Thoracic aorta (tissue), 2 donors: ENCODE measurements at regions not wholly inside any gene's neighbourhood (a gene's known extent, or its start where the extent isn't known, plus 50 kb on each side); places are given as distances from the start of the nearest gene placed in this dataset.
A peak's percentile ranks its signal among the peaks of the same experiment; 100 is the strongest.

ENCODE experiments used
- ATAC-seq: fragments of 150-250 bp; one replicate; pipeline ENCODE4 v1.8.0; 2017; ENCODE audit warnings: low read depth; ENCODE audit not compliant: insufficient number of reproducible peaks, low FRiP score
- DNase-seq: peaks from one replicate; pipeline ENCODE4 v3.0.0-alpha.2; 2020; ENCODE audit warnings: low spot score
- H3K27ac ChIP-seq, 2 donors: fragments of 200-600 bp; sonication (generic); 1 replicate in 1 of 2; 2 replicates in 1 of 2; pipeline ENCODE4 v1.5.1; 2016; ENCODE audit warnings: mild to moderate bottlenecking in 2 of 2, moderate library complexity in 2 of 2
- H3K27me3 ChIP-seq: fragments of 200-600 bp; sonication (generic); replicated peaks from 2 replicates; pipeline ENCODE4 v1.6.0; 2016; ENCODE audit warnings: mild to moderate bottlenecking; ENCODE audit not compliant: insufficient read depth
- H3K36me3 ChIP-seq: fragments of 200-600 bp; sonication (generic); one replicate; pipeline ENCODE4 v1.5.1; 2016
- H3K4me1 ChIP-seq, 2 donors: fragments of 200-600 bp; sonication (generic); 1 replicate in 1 of 2; 2 replicates in 1 of 2; pipeline versions ENCODE4 v1.5.1 to v1.6.0; 2016; ENCODE audit warnings: low read depth in 2 of 2, mild to moderate bottlenecking in 1 of 2; ENCODE audit not compliant: control insufficient read depth in 1 of 2
- H3K4me3 ChIP-seq: fragments of 200-600 bp; sonication (generic); 2 replicates; pipeline ENCODE4 v1.5.1; 2016; ENCODE audit warnings: mild to moderate bottlenecking
- H3K9me3 ChIP-seq: fragments of 200-600 bp; sonication (generic); 2 replicates; pipeline ENCODE4 v1.5.1; 2016
- TF ChIP-seq, protein P1 (sequence below): fragments of 200-600 bp; sonication (generic); IDR thresholded peaks from one replicate; pipeline ENCODE4 v1.5.1; 2019; ENCODE audit warnings: antibody characterized with exemption

DNA sequence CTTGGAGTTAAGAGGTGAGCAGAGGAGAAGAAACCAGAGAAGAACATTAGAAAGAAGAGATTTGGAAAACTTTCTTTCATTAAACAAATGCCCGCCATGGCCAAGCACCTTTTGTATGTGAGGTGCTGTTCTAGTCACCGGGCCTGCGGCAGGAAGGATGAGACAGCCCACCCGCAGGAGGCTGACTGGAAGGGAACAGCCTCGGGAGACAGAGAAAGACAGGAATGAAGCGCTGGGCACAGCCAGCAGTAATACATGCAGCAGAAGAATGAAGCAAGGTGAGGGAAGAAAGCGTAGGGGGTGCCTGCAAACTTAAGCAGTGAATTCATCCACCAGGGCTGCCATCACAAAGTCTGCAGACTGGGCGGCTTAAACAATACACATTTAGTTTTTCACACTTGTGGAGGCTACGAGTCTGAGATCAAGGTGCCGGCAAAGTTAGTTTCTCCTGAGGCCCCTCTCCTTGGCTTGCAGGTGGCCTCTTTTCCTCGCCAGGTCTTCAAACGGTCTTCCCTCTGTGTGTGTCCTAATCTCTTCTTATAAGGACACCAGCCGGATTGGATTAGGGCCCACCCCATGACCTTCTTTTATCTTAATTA, 188.1 kb downstream of the PSMG1 start:
- ATAC-seq = no peak
- Histone ChIP-seq H3K36me3 (no peaks in the 10 kb centered on the region), H3K27me3 (no peaks in the 10 kb centered on the region), H3K4me1 (peaks cover 22 to 55% of the 10 kb centered on the region in 2 donors), H3K4me3 (no peak overlapping the region), H3K27ac (peak overlapping the region in 1 of 2 donors; percentile 85), H3K9me3 (no peaks in the 10 kb centered on the region)
- no peak for DNase-seq
- TF ChIP-seq, protein P1, sequence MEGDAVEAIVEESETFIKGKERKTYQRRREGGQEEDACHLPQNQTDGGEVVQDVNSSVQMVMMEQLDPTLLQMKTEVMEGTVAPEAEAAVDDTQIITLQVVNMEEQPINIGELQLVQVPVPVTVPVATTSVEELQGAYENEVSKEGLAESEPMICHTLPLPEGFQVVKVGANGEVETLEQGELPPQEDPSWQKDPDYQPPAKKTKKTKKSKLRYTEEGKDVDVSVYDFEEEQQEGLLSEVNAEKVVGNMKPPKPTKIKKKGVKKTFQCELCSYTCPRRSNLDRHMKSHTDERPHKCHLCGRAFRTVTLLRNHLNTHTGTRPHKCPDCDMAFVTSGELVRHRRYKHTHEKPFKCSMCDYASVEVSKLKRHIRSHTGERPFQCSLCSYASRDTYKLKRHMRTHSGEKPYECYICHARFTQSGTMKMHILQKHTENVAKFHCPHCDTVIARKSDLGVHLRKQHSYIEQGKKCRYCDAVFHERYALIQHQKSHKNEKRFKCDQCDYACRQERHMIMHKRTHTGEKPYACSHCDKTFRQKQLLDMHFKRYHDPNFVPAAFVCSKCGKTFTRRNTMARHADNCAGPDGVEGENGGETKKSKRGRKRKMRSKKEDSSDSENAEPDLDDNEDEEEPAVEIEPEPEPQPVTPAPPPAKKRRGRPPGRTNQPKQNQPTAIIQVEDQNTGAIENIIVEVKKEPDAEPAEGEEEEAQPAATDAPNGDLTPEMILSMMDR = no peak

DNA sequence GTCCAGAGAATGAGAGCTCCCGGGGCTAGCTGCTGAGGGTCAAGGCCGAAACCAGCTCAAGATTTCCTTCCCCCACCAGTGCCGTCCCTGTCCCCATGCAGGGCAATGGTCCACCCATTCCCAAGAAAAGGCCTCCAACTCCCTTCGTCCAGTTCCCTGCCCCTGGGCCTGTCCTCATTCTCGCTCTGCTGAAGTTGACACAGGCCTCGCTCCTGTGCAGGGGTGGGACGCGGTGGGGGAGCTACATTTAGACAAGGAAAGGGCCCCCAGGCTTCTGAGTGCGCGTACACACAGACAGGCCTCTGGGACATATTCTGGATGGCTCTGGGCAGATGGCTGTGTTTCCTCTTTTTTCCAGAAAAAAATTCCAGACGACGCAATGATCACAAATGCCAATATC, 188.3 kb downstream of the ETS2 start:
- peaks cover 28 to 66% of the 10 kb centered on the region in 2 donors for H3K4me1 ChIP-seq
- ATAC-seq = no peak

DNA sequence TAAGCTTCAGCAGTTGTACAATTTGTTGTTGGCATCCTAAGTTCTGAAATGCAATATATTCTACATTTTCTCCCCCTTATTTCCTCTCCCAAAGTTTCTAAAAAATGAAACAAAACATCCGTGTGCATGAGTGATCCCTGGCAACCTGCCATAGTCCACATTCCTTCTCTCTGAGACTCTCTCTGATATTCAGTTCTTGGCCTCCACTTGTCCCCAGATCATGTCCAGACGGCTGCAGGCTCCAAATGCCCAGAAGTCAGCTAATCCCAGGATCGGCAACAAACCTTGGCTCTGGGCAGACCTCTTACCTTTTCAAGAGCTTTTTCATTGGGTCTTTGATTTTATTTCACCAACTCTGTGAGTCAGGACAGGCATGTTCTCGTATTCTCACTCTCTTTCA, 187.8 kb downstream of the ETS2 start:
- Histone ChIP-seq H3K27ac (peak overlapping the region; percentile 82 to 85), H3K4me1 (peaks cover 28 to 71% of the 10 kb centered on the region in 2 donors), H3K27me3 (no peaks in the 10 kb centered on the region), H3K36me3 (no peaks in the 10 kb centered on the region), H3K4me3 (no peak overlapping the region), H3K9me3 (no peaks in the 10 kb centered on the region)
- DNase-seq (peak; percentile 79), ATAC-seq (peak; percentile 24)
- TF ChIP-seq, protein P1 = no peak

More for the DNA sequence above, 188.3 kb downstream of the ETS2 start:
- H3K4me3 ChIP-seq = no peak overlapping the region
- TF ChIP-seq, protein P1 = no peak
- no peaks in the 10 kb centered on the region for H3K27me3 ChIP-seq
- no peak for DNase-seq
- no peaks in the 10 kb centered on the region for H3K9me3 ChIP-seq
- H3K36me3 ChIP-seq = no peaks in the 10 kb centered on the region
- peak overlapping the region; percentile 82 to 85 for H3K27ac ChIP-seq

DNA sequence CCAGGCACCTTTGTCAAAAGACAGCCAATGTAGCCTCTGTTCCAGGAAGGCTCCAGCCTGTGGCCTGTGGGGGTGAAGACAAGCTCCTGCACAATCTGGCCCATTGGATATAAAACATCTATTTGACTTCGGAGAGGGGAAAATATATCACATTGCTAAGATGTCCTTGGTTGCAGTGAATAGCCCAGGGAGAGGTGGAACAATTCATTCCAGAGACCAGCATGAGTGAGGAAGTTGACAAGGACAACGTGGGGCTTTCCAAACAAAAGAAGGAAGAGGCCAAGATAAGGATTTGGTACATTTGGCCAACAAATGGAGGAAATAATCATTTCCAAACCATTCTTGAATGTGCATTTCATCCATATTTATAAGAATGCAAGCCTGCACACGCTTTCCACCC, 187.0 kb downstream of the ETS2 start:
- H3K9me3 ChIP-seq = no peaks in the 10 kb centered on the region
- peak overlapping the region; percentile 54 to 85 for H3K27ac ChIP-seq
- ATAC-seq = no peak
- peaks cover 30 to 79% of the 10 kb centered on the region in 2 donors for H3K4me1 ChIP-seq
- no peaks in the 10 kb centered on the region for H3K27me3 ChIP-seq
- H3K4me3 ChIP-seq = no peak overlapping the region
- no peak for DNase-seq
- no peaks in the 10 kb centered on the region for H3K36me3 ChIP-seq
- TF ChIP-seq, protein P1 = no peak

DNA sequence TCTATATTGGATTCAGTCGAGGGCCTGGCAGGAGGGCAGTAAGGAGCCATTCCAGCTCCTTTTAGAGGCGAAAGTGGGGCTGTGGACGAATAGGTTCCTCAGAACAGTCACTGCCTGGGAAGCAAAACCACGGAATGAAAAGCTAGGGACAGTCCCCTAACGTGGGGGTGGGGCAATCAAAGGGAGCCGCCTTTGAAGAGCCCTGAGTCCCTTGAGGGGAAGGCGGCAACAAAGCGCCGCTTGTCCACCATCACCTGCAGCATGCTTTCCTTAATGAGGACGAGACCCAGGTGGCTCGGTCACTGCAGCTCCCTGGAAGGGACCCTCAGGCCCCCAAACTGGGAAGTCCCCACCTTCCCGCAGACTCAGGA, 184.7 kb downstream of the ETS2 start:
- Histone ChIP-seq H3K4me1 (peaks cover 38 to 100% of the 10 kb centered on the region in 2 donors), H3K9me3 (no peaks in the 10 kb centered on the region), H3K27ac (peak overlapping the region; percentile 7 to 41), H3K36me3 (no peaks in the 10 kb centered on the region), H3K27me3 (no peaks in the 10 kb centered on the region), H3K4me3 (no peak overlapping the region)
- TF ChIP-seq, protein P1 = no peak
- DNase-seq (no peak), ATAC-seq (no peak)
